Tibial nerve (tissue), 3 donors: ENCODE measurements at regions not wholly inside any gene's neighbourhood (a gene's known extent, or its start where the extent isn't known, plus 50 kb on each side); places are given as distances from the start of the nearest gene placed in this dataset.

Source experiments
- CTCF ChIP-seq, 5 experiments: fragments of 200-600 bp in 3 of 5; fragments of 450-650 bp in 2 of 5; sonication (generic) in 3 of 5; IDR thresholded peaks; one replicate each; pipeline ENCODE4 v1.5.1; 2016 to 2019; ENCODE audit warnings: antibody characterized with exemption in 5 of 5, mild to moderate bottlenecking in 3 of 5, moderate library complexity in 2 of 5
- POLR2A ChIP-seq, 2 donors: fragments of 450-650 bp; IDR thresholded peaks; one replicate each; pipeline ENCODE4 v1.6.1; 2017; ENCODE audit warnings: antibody characterized with exemption in 2 of 2, mild to moderate bottlenecking in 2 of 2, moderate library complexity in 2 of 2

- TF ChIP-seq POLR2A (IDR thresholded peaks at IDR 0.05) (no peak), CTCF (IDR thresholded peaks at IDR 0.05) (no peak)
These were observed 219.7 kb upstream of the SPRED2 start for GRCh38 chr2:65652066-65652465.
